H9 (cell line): ENCODE measurements at regions not wholly inside any gene's neighbourhood (a gene's known extent, or its start where the extent isn't known, plus 50 kb on each side); places are given as distances from the start of the nearest gene placed in this dataset.

Experiments
- DNase-seq: peaks from one replicate; pipeline ENCODE4 v3.0.0-alpha.2; 2017
- H2AFZ ChIP-seq: one replicate; pipeline ENCODE4 v1.6.1; 2013; ENCODE audit warnings: mild to moderate bottlenecking, low read length, control low read depth, moderate library complexity
- H2AK5ac ChIP-seq: 2 replicates; pipeline ENCODE4 v1.6.1; 2013; ENCODE audit warnings: low read length, control low read depth, mixed read lengths; ENCODE audit not compliant: insufficient read length
- H2BK120ac ChIP-seq: one replicate; pipeline ENCODE4 v1.6.1; 2013; ENCODE audit warnings: low read depth, mild to moderate bottlenecking, low read length, control low read depth, inconsistent platforms; ENCODE audit not compliant: poor library complexity, severe bottlenecking
- H2BK12ac ChIP-seq: 2 replicates; pipeline ENCODE4 v1.6.1; 2013; ENCODE audit warnings: low read length, control low read depth, mixed read lengths, low read depth; ENCODE audit not compliant: insufficient read length
- H2BK15ac ChIP-seq: 2 replicates; pipeline ENCODE4 v1.6.1; 2013; ENCODE audit warnings: low read depth, low read length, control low read depth
- H2BK20ac ChIP-seq: one replicate; pipeline ENCODE4 v1.6.1; 2013; ENCODE audit warnings: low read depth, mild to moderate bottlenecking, low read length, control low read depth, inconsistent platforms; ENCODE audit not compliant: poor library complexity, severe bottlenecking
- H2BK5ac ChIP-seq: 2 replicates; pipeline ENCODE4 v1.6.1; 2013; ENCODE audit warnings: low read length, control low read depth, mixed read lengths; ENCODE audit not compliant: insufficient read length
- H3K14ac ChIP-seq: 2 replicates; pipeline ENCODE4 v1.6.1; 2013; ENCODE audit warnings: low read length, control low read depth; ENCODE audit not compliant: insufficient read depth
- H3K18ac ChIP-seq: 2 replicates; pipeline ENCODE4 v1.6.1; 2013; ENCODE audit warnings: low read depth, mild to moderate bottlenecking, mixed read lengths, low read length, control low read depth; ENCODE audit not compliant: insufficient read length
- H3K23ac ChIP-seq: 2 replicates; pipeline ENCODE4 v1.6.1; 2013; ENCODE audit warnings: low read length, control low read depth, mixed read lengths, low read depth; ENCODE audit not compliant: insufficient read length
- H3K23me2 ChIP-seq: 2 replicates; pipeline ENCODE4 v1.6.1; 2013; ENCODE audit warnings: low read depth, mild to moderate bottlenecking, mixed read lengths, low read length, control low read depth; ENCODE audit not compliant: insufficient read length, poor library complexity, severe bottlenecking
- H3K27ac ChIP-seq: 2 replicates; pipeline ENCODE4 v1.5.1; 2013; ENCODE audit warnings: low read length, control low read depth, mixed read lengths, low read depth; ENCODE audit not compliant: insufficient read length
- H3K27me3 ChIP-seq: 2 replicates; pipeline ENCODE4 v1.6.1; 2013; ENCODE audit warnings: low read length, control low read depth, inconsistent platforms; ENCODE audit not compliant: insufficient read depth
- H3K4ac ChIP-seq: 2 replicates; pipeline ENCODE4 v1.6.1; 2013; ENCODE audit warnings: low read depth, mild to moderate bottlenecking, control low read depth, inconsistent platforms, low read length, moderate library complexity
- H3K4me1 ChIP-seq: 2 replicates; pipeline ENCODE4 v1.6.1; 2013; ENCODE audit warnings: low read length, control low read depth, inconsistent platforms; ENCODE audit not compliant: insufficient read depth
- H3K4me2 ChIP-seq: 2 replicates; pipeline ENCODE4 v1.6.1; 2013; ENCODE audit warnings: low read length, control low read depth, mixed read lengths; ENCODE audit not compliant: insufficient read length, insufficient read depth
- H3K56ac ChIP-seq: 2 replicates; pipeline ENCODE4 v1.6.1; 2013; ENCODE audit warnings: low read depth, mild to moderate bottlenecking, mixed read lengths, low read length, control low read depth; ENCODE audit not compliant: insufficient read length
- H3K79me1 ChIP-seq: 2 replicates; pipeline ENCODE4 v1.6.1; 2013; ENCODE audit warnings: low read depth, mild to moderate bottlenecking, moderate library complexity, low read length, control low read depth, inconsistent platforms; ENCODE audit not compliant: insufficient read depth, poor library complexity, severe bottlenecking
- H3K79me2 ChIP-seq: 2 replicates; pipeline ENCODE4 v1.6.1; 2013; ENCODE audit warnings: low read length, control low read depth, inconsistent platforms; ENCODE audit not compliant: insufficient read depth
- H3K9ac ChIP-seq: 2 replicates; pipeline ENCODE4 v1.6.1; 2013; ENCODE audit warnings: low read length, control low read depth, mixed read lengths; ENCODE audit not compliant: insufficient read length; ENCODE audit errors: extremely low read depth
- H3K9me3 ChIP-seq: one replicate; pipeline ENCODE4 v1.6.1; 2013; ENCODE audit warnings: low read depth, low read length, inconsistent platforms; ENCODE audit not compliant: control insufficient read depth
- H3T11ph ChIP-seq: one replicate; pipeline ENCODE4 v1.6.1; 2013; ENCODE audit warnings: mild to moderate bottlenecking, low read length, control low read depth, inconsistent platforms
- H4K20me1 ChIP-seq: one replicate; pipeline ENCODE4 v1.6.1; 2013; ENCODE audit not compliant: control insufficient read depth, insufficient read length, insufficient read depth
- H4K5ac ChIP-seq: 2 replicates; pipeline ENCODE4 v1.6.1; 2013; ENCODE audit warnings: low read depth, mild to moderate bottlenecking, mixed read lengths, low read length, control low read depth; ENCODE audit not compliant: insufficient read length
- H4K8ac ChIP-seq: replicated peaks from 2 replicates; pipeline ENCODE4 v1.6.1; 2013; ENCODE audit warnings: low read length, control low read depth, mixed read lengths, low read depth; ENCODE audit not compliant: insufficient read length
- H4K91ac ChIP-seq: 2 replicates; pipeline ENCODE4 v1.6.1; 2013; ENCODE audit warnings: low read depth, mild to moderate bottlenecking, moderate library complexity, mixed read lengths, low read length, control low read depth; ENCODE audit not compliant: insufficient read length
- H3K27ac Mint-ChIP-seq, 3 experiments: 2 replicates in 2 of 3; 3 replicates in 1 of 3; pipeline ENCODE4 v1.8.0; 2020 to 2021; ENCODE audit warnings: mixed read lengths in 3 of 3, mild to moderate bottlenecking in 1 of 3, moderate library complexity in 1 of 3
- H3K27me3 Mint-ChIP-seq: 2 replicates; pipeline ENCODE4 v1.8.0; 2021; ENCODE audit warnings: low read depth, mild to moderate bottlenecking, moderate library complexity, mixed read lengths
- H3K36me3 Mint-ChIP-seq, 3 experiments: 2 replicates in 2 of 3; 3 replicates in 1 of 3; pipeline ENCODE4 v1.8.0; 2020 to 2021; ENCODE audit warnings: low read depth in 3 of 3, mixed read lengths in 3 of 3; ENCODE audit not compliant: insufficient read depth in 1 of 3
- H3K4me1 Mint-ChIP-seq, 2 experiments: 2 replicates each; pipeline ENCODE4 v1.8.0; 2020; ENCODE audit warnings: mixed read lengths in 2 of 2
- H3K4me3 Mint-ChIP-seq, 2 experiments: 2 replicates in 1 of 2; 3 replicates in 1 of 2; pipeline ENCODE4 v1.8.0; 2020 to 2021; ENCODE audit warnings: mild to moderate bottlenecking in 2 of 2, mixed read lengths in 2 of 2, moderate library complexity in 1 of 2
- H3K9me3 Mint-ChIP-seq, 2 experiments: 2 replicates in 1 of 2; 3 replicates in 1 of 2; pipeline ENCODE4 v1.8.0; 2020; ENCODE audit warnings: mild to moderate bottlenecking in 2 of 2, mixed read lengths in 2 of 2, moderate library complexity in 1 of 2
- CTCF ChIP-seq: fragments of 200-600 bp; sonication (generic); conservative IDR thresholded peaks from 3 replicates; pipeline ENCODE4 v1.8.0; 2021; ENCODE audit warnings: antibody characterized with exemption, mild to moderate bottlenecking
- WGBS: extraction: QIAGEN DNeasy Blood & Tissue Kit; methylation state at CpG from one replicate; pipeline ENCODE4 v1.1.7; 2013; ENCODE audit warnings: missing lambda C conversion rate, low lambda C conversion rate, mixed read lengths; ENCODE audit not compliant: insufficient read length; ENCODE audit errors: extremely low coverage; 5-methylcytosine and 5-hydroxymethylcytosine counted together

- Histone ChIP-seq H3K27ac (no peak overlapping the region), H4K5ac (no peak overlapping the region), H2BK20ac (no peak overlapping the region), H4K20me1 (no peaks in the 10 kb centered on the region), H2AK5ac (no peak overlapping the region), H3K14ac (no peak overlapping the region), H4K91ac (no peak overlapping the region), H3K4me2 (no peak overlapping the region), H2BK12ac (no peak overlapping the region), H3K4me1 (no peaks in the 10 kb centered on the region), H3K9me3 (no peaks in the 10 kb centered on the region), H3K23ac (no peak overlapping the region), H3K4ac (no peak overlapping the region), H3K79me2 (no peaks in the 10 kb centered on the region), H3K79me1 (no peaks in the 10 kb centered on the region), H2BK15ac (no peak overlapping the region), H3K56ac (no peak overlapping the region), H2BK120ac (no peak overlapping the region), H3K23me2 (no peaks in the 10 kb centered on the region), H4K8ac (peak overlapping the region; percentile 9), H2BK5ac (no peak overlapping the region), H3K27me3 (no peaks in the 10 kb centered on the region), H3K9ac (no peak overlapping the region), H3K18ac (no peak overlapping the region), H3T11ph (no peak overlapping the region), H2AFZ (no peak overlapping the region)
- Mint-ChIP-seq H3K27me3 (peaks cover 13% of the 10 kb centered on the region), H3K4me1 (no peaks in the 10 kb centered on the region), H3K4me3 (no peak overlapping the region), H3K27ac (peak overlapping the region in 1 of 3 experiments; percentile 65; a peak in 1 of 7 replicates), H3K36me3 (no peaks in the 10 kb centered on the region; a peak in 1 of 7 replicates), H3K9me3 (no peaks in the 10 kb centered on the region)
- TF ChIP-seq CTCF = no peak
- WGBS = no CpG with 5 or more reads among the region's 5 CpGs
- no peak for DNase-seq
These were observed 152.2 kb upstream of the SYNDIG1 start for GRCh38 chr20:24317224-24317623.
